ENCODE measurements at regions not wholly inside any gene's neighbourhood (a gene's known extent, or its start where the extent isn't known, plus 50 kb on each side); places are given as distances from the start of the nearest gene placed in this dataset.

- TF ChIP-seq CTCF (IDR thresholded peaks at IDR 0.05; ENCODE audit: insufficient read depth, low read length, missing control alignments), result no peak
- CTCF ChIA-PET, result no interaction called here
- DNase-seq (ENCODE audit: low read depth, low spot score), result no peak
- POLR2A ChIA-PET, result no interaction called here
- no peak overlapping the region for H3K4me3 ChIP-seq (ENCODE audit: low read depth, low read length)
Measured at GRCh38 chr19:30105316-30105715, 163.3 kb downstream of the URI1 start.

- ChIA-PET CTCF (no interaction called here), POLR2A (no interaction called here)
- no peak for DNase-seq (ENCODE audit: low read depth, low spot score)
Measured at GRCh38 chr19:30105727-30106126, 163.7 kb downstream of the URI1 start.

GRCh38 chr19:30106417-30107095 is 164.5 kb downstream of the URI1 start:
- POLR2A ChIA-PET, result no interaction called here
- no peak overlapping the region for H3K4me3 ChIP-seq (ENCODE audit: low read depth, low read length)
- no peak for DNase-seq (ENCODE audit: low read depth, low spot score)
- CTCF ChIA-PET, result no interaction called here
- no peak for TF ChIP-seq CTCF (IDR thresholded peaks at IDR 0.05; ENCODE audit: insufficient read depth, low read length, missing control alignments)

More at GRCh38 chr19:30105727-30106126, 163.7 kb downstream of the URI1 start:
- H3K4me3 ChIP-seq (ENCODE audit: low read depth, low read length), result no peak overlapping the region
- no peak for TF ChIP-seq CTCF (IDR thresholded peaks at IDR 0.05; ENCODE audit: insufficient read depth, low read length, missing control alignments)

- TF ChIP-seq CTCF (IDR thresholded peaks at IDR 0.05; ENCODE audit: insufficient read depth, low read length, missing control alignments), result no peak
- DNase-seq (ENCODE audit: low read depth, low spot score), result no peak
- ChIA-PET POLR2A (no interaction called here), CTCF (no interaction called here)
- H3K4me3 ChIP-seq (ENCODE audit: low read depth, low read length), result no peak overlapping the region
Measured at GRCh38 chr19:30107251-30107650, 165.2 kb downstream of the URI1 start.

GRCh38 chr19:30109565-30109964 is 167.5 kb downstream of the URI1 start:
- no peak for TF ChIP-seq CTCF (IDR thresholded peaks at IDR 0.05; ENCODE audit: insufficient read depth, low read length, missing control alignments)
- ChIA-PET POLR2A (no interaction called here), CTCF (no interaction called here)
- DNase-seq (ENCODE audit: low read depth, low spot score), result no peak
- H3K4me3 ChIP-seq (ENCODE audit: low read depth, low read length), result no peak overlapping the region

- TF ChIP-seq CTCF (IDR thresholded peaks at IDR 0.05; ENCODE audit: insufficient read depth, low read length, missing control alignments), result no peak
- CTCF ChIA-PET, result no interaction called here
- POLR2A ChIA-PET, result no interaction called here
- no peak overlapping the region for H3K4me3 ChIP-seq (ENCODE audit: low read depth, low read length)
- DNase-seq (ENCODE audit: low read depth, low spot score), result no peak
Measured at GRCh38 chr19:30111021-30111855, 169.2 kb downstream of the URI1 start.
